GM19463 (cell line): ENCODE measurements at regions not wholly inside any gene's neighbourhood (a gene's known extent, or its start where the extent isn't known, plus 50 kb on each side); places are given as distances from the start of the nearest gene placed in this dataset.
"Not testable (repeated sequence)": the region's sequence is repeated elsewhere in the genome, so short reads cannot be mapped to it uniquely, and the experiment has no call there.

Experiments used
- ATAC-seq: cut with Tn5 transposase; IDR thresholded peaks from one replicate; pipeline ENCODE4 v1.9.1; 2021; ENCODE audit warnings: mild to moderate bottlenecking, moderate library complexity; ENCODE audit not compliant: unreplicated experiment

GRCh38 chr10:120749072-120749471, 102.1 kb upstream of the WDR11 start:
- ATAC-seq, result no peak

DNA sequence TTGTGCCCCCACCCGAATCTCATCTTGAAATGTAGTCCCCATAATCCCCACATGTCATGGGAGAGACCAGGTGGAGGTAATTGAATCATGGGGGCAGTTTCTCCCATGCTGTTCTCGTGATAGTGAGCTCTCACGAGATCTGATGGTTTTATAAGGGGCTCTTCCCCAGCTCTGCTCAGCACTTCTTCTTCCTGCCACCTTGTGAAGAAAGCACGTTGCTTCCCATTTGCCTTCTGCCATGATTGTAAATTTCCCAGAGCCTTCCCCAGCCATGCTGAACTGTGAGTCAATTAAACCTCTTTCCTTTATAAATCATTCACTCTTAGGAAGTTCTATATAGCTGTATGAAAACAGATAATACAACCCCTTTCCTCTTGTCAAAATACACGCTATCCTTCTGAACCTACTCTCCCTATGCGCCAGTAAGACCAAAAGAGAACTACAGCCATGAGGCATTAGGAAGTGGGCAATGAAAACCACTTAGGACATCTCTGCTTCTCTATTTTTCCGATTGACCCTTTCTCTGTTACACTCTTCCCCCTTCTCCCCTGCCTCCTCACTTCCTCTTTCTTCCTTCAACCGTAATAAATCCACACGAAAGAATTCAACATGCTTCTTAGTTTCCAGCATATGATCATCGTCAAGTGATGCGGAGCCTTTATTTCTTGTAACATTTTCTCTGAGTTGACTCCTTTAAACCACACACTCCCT, 101.2 kb upstream of the WDR11 start:
- no peak for ATAC-seq

GRCh38 chr10:120755771-120756170, 95.4 kb upstream of the WDR11 start:
- no peak for ATAC-seq

- no peak for ATAC-seq
Measured at GRCh38 chr10:120760253-120760652, 90.9 kb upstream of the WDR11 start.

DNA sequence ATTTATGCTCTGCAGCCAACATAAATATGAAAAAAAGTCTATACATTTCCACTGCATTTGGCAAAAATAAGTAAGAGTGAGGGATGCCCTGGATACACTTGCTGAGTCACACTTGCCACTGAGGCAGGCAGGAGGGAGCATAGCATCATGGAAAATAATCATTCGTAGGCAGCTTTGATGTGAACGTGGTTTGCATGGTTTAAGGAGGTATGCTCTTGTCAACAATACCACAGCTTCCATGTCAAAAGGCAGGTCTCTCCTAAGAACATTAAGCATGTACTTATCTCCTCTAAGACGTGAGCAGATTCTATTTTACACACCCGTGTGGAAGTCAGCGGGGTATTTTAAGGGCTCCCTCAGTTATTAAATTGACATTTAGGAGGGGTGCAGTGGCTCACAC, 89.2 kb upstream of the WDR11 start:
- no peak for ATAC-seq

- ATAC-seq, result no peak
Measured at GRCh38 chr10:120765226-120765803, 85.8 kb upstream of the WDR11 start.

GRCh38 chr10:120768227-120768626, 82.9 kb upstream of the WDR11 start:
- ATAC-seq, result no peak

DNA sequence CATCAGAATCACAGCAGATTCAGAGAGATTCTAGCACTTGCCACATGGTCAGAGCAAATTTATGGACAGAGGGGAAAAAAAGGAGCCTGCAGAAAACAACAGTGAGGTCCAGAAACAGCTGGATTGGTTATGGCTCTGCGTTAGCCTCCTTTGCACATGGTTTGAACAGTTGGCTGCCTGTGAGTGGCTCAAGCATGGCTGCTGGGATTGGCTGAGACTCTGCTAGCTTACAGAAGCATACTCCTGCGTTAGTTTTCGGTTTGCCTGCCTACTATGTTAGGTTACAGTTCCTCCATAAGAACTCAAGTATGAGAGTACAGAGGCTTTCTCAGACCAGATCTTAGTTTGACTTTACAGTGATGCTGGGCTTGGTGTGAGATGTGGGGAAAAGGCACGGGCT, 80.7 kb upstream of the WDR11 start:
- no peak for ATAC-seq

DNA sequence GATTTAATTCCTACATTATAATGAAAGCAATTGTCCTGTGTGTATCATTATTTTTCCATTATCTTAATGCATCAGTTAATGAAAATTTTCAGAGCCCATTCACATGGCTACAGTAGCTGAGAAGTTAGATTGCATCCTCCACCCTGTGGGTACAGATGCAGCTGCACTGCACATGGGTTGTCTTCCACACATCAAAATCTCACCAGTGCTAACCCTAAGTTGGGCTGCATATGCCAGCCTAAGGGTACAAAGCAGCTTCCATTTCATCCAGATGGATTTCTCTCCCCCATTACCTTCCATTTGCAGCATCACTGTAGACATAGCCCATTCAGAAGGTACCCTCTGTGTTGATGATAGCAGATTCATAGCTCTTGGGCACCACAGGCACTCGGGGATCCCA, 74.7 kb upstream of the WDR11 start:
- ATAC-seq, result no peak

GRCh38 chr10:120782336-120782735, 68.8 kb upstream of the WDR11 start:
- ATAC-seq, result no peak

GRCh38 chr10:120783098-120783497, 68.1 kb upstream of the WDR11 start:
- no peak for ATAC-seq

DNA sequence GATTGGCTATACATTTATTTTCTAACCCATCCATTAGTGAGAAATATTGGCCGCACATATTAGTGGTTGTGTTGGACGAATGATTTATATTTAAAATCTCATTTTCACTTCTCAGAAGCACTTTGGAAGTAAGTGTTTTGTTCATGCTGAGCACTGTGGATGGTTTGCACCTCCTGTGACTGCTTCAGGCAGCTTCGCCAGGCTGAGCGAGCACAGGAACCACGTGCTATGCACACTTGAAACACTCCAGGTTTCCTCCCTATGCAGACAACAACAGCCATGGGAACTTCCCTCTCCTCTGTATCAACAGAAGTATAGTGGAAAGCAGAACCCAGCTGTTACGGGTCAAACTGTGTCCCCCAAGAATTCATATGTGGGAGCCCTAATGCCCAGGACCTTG, 67.3 kb upstream of the WDR11 start:
- no peak for ATAC-seq

- ATAC-seq, result no peak
Measured at GRCh38 chr10:120788771-120789170, 62.4 kb upstream of the WDR11 start.

DNA sequence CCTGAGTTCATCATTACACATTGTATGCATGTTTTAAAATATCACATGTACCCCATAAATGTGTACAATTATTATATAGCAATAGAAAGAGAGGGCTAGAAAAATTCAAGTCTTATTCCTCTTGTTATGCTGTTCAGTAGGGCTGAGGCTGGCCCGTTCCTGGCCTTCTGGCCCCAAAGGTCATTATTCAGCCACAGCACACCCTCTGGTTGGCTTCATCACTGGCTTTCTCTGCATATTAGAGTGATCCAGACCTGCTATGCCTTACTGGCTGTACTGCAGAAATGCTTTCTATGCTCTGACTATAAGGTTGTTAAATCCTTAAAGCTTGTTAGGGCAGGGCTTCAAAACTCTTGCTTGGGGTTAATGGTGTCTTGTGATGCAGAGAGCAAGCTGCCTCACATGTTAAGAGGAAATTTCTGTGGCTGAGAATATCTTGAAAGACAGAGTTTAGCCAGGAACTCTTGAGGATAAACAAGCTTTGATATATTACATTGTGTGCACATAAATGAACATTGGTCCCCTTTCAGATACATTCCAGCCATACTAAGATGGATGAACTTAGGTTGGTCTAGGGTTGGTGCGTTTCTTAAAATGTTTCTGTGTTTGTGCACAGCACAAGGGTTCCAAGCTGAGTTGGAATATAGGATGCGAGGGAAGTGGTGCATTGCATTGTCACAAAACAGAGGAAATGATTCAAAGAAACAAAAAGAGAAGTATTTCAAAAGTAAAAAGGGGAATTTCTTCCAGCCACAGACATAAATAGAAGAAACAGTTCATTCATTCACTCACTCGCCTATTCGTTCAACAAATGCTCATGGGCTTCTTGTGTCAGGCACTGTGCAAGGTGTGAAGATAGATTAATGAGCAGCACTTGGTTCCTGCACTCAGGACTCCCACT, 61.6 kb upstream of the WDR11 start:
- ATAC-seq, result no peak

DNA sequence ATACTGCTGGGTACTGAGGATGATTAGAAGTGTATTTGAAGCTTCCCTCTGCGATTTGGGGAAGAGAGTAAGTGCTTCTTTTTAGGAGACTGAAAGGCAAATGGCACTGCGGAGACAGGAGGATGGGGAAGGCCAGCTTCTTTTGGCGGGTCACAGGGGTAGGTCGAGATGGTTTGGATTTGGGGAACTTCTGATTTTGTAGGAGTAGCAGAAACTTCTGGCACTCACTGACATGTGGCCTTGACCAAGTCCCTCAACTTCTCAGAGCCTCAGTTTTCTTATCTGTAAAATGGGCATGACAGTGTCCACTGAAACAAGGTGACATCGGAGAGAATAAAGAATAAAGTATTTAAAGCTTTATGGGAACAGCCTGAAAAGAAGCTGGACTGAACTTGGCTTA, 59.8 kb upstream of the WDR11 start:
- ATAC-seq, result no peak

GRCh38 chr10:120793088-120793487, 58.1 kb upstream of the WDR11 start:
- no peak for ATAC-seq

DNA sequence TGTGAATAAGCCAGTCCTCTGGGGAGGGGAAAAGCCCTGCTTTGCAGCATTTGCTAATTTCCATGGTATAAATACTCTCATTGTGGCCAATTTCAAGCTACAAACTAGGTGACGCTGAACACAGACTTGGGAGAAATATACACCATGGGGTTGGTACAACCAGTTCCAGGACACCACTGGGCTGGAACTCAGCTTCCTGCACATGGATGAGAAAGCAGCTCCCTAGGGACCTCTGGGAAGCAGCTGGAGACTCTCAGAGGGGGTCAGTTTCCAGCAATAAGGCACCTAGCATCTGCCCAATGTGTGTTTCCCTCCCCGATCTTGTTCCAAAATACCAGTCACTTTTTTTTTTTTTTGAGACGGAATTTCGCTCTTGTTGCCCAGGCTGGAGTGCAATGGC, 56.8 kb upstream of the WDR11 start:
- no peak for ATAC-seq

- ATAC-seq, result not testable (repeated sequence)
Measured at GRCh38 chr10:120798276-120798675, 52.9 kb upstream of the WDR11 start.

DNA sequence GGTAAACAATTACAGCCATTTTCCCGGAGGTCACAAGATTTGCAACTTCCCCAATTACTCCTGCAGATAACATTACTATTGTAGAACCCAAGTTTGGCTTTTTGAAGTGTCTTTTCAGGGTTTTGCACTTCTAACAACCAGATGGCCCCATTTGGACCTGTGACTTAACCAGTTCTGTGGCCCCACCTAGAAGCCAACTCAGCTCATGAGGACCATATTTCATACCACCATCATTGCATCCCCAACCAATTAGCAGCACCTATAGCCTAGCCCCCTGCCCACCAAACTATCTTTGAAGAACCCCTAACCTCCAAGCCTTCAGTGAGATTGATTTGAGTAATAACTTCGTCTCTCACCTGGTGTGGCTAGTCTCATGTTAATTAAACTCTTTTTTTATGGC, 51.3 kb upstream of the WDR11 start:
- ATAC-seq, result no peak

DNA sequence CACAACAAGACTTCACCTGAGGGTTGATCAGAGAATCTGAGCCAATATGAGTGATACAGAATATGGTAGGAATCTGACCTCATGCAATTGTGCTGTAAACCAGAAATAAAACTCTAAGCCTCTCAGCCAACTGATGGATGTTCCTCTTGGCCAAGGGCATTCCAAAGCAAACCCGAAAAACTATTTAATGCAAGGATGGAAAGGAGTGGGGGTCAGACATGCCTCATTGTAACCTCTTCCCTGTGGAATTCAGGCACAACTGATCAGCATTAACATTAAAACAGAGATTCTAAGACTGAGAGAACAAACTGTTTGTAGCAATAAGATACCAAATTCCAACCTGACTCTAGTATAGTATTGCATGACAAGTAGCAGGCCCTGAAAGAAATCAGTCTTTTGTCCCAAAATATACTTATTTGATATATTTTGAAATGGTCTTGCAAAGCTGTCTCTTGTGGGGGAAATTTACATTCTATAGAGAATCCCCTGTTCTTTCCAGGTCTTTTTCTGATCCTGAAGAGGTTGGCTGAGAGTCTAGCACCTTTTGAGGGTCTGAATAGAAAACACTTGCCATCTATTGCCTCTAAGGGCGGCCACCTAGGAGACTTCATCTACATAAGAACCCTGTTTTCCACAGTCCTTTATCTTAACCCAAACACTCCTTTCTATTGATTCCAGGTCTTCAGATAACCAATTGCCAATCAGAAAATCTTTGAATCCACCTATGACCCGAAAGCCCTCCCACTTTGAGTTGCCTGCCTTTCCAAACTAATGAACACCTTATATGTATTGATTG, 50.4 kb upstream of the WDR11 start:
- ATAC-seq, result no peak
